ENCODE measurements at regions not wholly inside any gene's neighbourhood (a gene's known extent, or its start where the extent isn't known, plus 50 kb on each side); places are given as distances from the start of the nearest gene placed in this dataset.

DNA sequence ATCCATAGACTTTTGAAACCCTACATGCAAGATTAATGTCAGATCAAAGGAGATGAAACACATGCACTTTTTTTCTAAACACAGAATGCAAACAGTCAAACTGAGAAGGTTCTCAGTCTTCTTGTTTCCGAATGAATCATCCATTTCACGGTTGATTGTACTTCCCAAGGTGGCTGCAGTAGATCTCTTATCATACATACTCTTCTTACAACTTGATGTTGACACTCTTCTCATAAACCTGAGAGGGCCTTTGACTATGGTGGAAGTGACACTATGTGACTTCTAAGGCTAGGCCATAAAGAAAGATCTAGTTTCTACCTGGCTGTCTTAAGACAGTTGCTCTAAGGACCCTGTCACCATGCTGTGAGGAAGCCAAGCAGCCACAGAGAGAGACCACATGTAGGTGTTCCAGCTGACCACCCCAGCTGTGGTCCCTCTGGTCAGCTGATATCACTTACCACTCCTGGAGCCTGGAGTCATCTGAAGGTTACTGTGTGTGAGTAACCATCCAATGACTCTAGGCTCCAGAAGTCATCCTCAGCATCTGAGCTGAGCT lies 67.2 kb upstream of the HMGA2 start:
- Histone ChIP-seq H3K9me3 (no peaks in the 10 kb centered on the region), H3K27ac (no peak overlapping the region), H3K27me3 (no peaks in the 10 kb centered on the region), H3K36me3 (replicated peaks in 1 of 2; ENCODE audit: insufficient read depth in 1 of 2, low read depth in 2 of 2) (no peaks in the 10 kb centered on the region), H3K4me3 (no peak overlapping the region), H3K4me1 (no peaks in the 10 kb centered on the region)
- WGBS, 2 donors: 34 to 39% methylated on average over 2 of the region's 2 CpGs
- ATAC-seq (no peak), DNase-seq (no peak)
- intact Hi-C loops (cut with DNase I): no loop called here
- TF ChIP-seq, protein P1, sequence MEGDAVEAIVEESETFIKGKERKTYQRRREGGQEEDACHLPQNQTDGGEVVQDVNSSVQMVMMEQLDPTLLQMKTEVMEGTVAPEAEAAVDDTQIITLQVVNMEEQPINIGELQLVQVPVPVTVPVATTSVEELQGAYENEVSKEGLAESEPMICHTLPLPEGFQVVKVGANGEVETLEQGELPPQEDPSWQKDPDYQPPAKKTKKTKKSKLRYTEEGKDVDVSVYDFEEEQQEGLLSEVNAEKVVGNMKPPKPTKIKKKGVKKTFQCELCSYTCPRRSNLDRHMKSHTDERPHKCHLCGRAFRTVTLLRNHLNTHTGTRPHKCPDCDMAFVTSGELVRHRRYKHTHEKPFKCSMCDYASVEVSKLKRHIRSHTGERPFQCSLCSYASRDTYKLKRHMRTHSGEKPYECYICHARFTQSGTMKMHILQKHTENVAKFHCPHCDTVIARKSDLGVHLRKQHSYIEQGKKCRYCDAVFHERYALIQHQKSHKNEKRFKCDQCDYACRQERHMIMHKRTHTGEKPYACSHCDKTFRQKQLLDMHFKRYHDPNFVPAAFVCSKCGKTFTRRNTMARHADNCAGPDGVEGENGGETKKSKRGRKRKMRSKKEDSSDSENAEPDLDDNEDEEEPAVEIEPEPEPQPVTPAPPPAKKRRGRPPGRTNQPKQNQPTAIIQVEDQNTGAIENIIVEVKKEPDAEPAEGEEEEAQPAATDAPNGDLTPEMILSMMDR (IDR thresholded peaks at IDR 0.05): no peak
- no peak for TF ChIP-seq POLR2A (IDR thresholded peaks at IDR 0.05)

- Histone ChIP-seq H3K9me3 (no peaks in the 10 kb centered on the region), H3K27ac (no peak overlapping the region), H3K4me3 (no peak overlapping the region), H3K27me3 (no peaks in the 10 kb centered on the region), H3K4me1 (no peaks in the 10 kb centered on the region), H3K36me3 (replicated peaks in 1 of 2; ENCODE audit: insufficient read depth in 1 of 2, low read depth in 2 of 2) (no peaks in the 10 kb centered on the region)
- intact Hi-C loops (cut with DNase I): no loop called here
- DNase-seq (no peak), ATAC-seq (no peak)
- 47 to 65% methylated on average over 2 of the region's 2 CpGs for WGBS, 2 donors
- TF ChIP-seq, protein P1 (IDR thresholded peaks at IDR 0.05): no peak
- no peak for TF ChIP-seq POLR2A (IDR thresholded peaks at IDR 0.05)
Measured at GRCh38 chr12:65758401-65758800, 65.9 kb upstream of the HMGA2 start.

GRCh38 chr12:65759735-65760134 lies 64.5 kb upstream of the HMGA2 start:
- ATAC-seq (no peak), DNase-seq (no peak)
- H3K27me3 ChIP-seq: no peaks in the 10 kb centered on the region
- intact Hi-C loops (cut with DNase I): no loop called here
- H3K27ac ChIP-seq: no peak overlapping the region
- TF ChIP-seq, protein P1 (IDR thresholded peaks at IDR 0.05): no peak
- TF ChIP-seq POLR2A (IDR thresholded peaks at IDR 0.05): no peak
- no peaks in the 10 kb centered on the region for H3K36me3 ChIP-seq (replicated peaks in 1 of 2; ENCODE audit: insufficient read depth in 1 of 2, low read depth in 2 of 2)
- no peaks in the 10 kb centered on the region for H3K4me1 ChIP-seq
- 69 to 70% methylated on average over 8 of the region's 8 CpGs for WGBS, 2 donors
- H3K9me3 ChIP-seq: no peaks in the 10 kb centered on the region
- H3K4me3 ChIP-seq: no peak overlapping the region

DNA sequence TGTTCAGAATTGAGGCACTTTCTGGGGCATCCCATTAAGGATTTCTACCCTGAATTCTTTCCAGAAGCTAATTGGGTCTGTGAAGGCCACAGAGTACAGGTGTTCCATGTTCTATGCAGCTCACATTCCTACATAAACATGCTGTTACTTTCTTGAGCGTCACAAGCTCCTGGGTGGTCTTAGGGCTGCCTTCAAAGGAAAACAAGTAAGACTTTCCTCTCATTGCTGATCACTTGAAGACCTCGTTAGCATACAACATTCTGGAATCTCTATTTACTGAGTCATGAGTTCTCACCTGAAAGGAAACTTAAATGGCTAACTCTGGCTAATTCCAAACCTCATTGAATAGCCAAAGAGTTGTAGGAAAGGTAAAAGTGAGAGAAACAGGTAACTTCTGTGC lies 63.0 kb upstream of the HMGA2 start:
- no peak overlapping the region for H3K4me3 ChIP-seq
- H3K27me3 ChIP-seq: no peaks in the 10 kb centered on the region
- DNase-seq (no peak), ATAC-seq (no peak)
- intact Hi-C loops (cut with DNase I): no loop called here
- WGBS, 2 donors: 54 to 57% methylated on average over 2 of the region's 2 CpGs
- no peaks in the 10 kb centered on the region for H3K9me3 ChIP-seq
- H3K4me1 ChIP-seq: no peaks in the 10 kb centered on the region
- TF ChIP-seq, protein P1 (IDR thresholded peaks at IDR 0.05): no peak
- TF ChIP-seq POLR2A (IDR thresholded peaks at IDR 0.05): no peak
- H3K27ac ChIP-seq: no peak overlapping the region
- no peaks in the 10 kb centered on the region for H3K36me3 ChIP-seq (replicated peaks in 1 of 2; ENCODE audit: insufficient read depth in 1 of 2, low read depth in 2 of 2)

GRCh38 chr12:65764325-65764724 lies 60.0 kb upstream of the HMGA2 start:
- Histone ChIP-seq H3K27me3 (no peaks in the 10 kb centered on the region), H3K4me1 (no peaks in the 10 kb centered on the region), H3K36me3 (replicated peaks in 1 of 2; ENCODE audit: insufficient read depth in 1 of 2, low read depth in 2 of 2) (no peaks in the 10 kb centered on the region), H3K27ac (no peak overlapping the region), H3K9me3 (no peaks in the 10 kb centered on the region), H3K4me3 (no peak overlapping the region)
- intact Hi-C loops (cut with DNase I): no loop called here
- 85 to 96% methylated on average over 2 of the region's 2 CpGs for WGBS, 2 donors
- no peak for DNase-seq
- no peak for TF ChIP-seq POLR2A (IDR thresholded peaks at IDR 0.05)
- TF ChIP-seq, protein P1 (IDR thresholded peaks at IDR 0.05): no peak
- ATAC-seq: no peak

All from body of pancreas (tissue), 4 donors.